ELR (cell line): ENCODE measurements at regions not wholly inside any gene's neighbourhood (a gene's known extent, or its start where the extent isn't known, plus 50 kb on each side); places are given as distances from the start of the nearest gene placed in this dataset.

Experiments used
- DNase-seq: peaks from one replicate; pipeline ENCODE4 v3.0.0-alpha.2; 2015; ENCODE audit warnings: low read depth

GRCh38 chr11:45089676-45090499 is 56.6 kb upstream of the PRDM11 start:
- no peak for DNase-seq

GRCh38 chr11:45090607-45091006 is 55.8 kb upstream of the PRDM11 start:
- DNase-seq: no peak

GRCh38 chr11:45091563-45092403 is 54.7 kb upstream of the PRDM11 start:
- no peak for DNase-seq

GRCh38 chr11:45092404-45092785 is 54.0 kb upstream of the PRDM11 start:
- DNase-seq: no peak

- DNase-seq: peak; percentile 62
These were observed 53.3 kb upstream of the PRDM11 start for GRCh38 chr11:45092901-45093760.

GRCh38 chr11:45093761-45094455 is 52.5 kb upstream of the PRDM11 start:
- DNase-seq: no peak

- DNase-seq: no peak
These were observed 51.3 kb upstream of the PRDM11 start for GRCh38 chr11:45094958-45095690.

GRCh38 chr11:45095691-45096010 is 50.8 kb upstream of the PRDM11 start:
- DNase-seq: no peak

- DNase-seq: no peak
These were observed 49.8 kb upstream of the PRDM11 start for GRCh38 chr11:45096636-45097035.
